Nephron progenitor cell (in vitro differentiated cells): ENCODE measurements at regions not wholly inside any gene's neighbourhood (a gene's known extent, or its start where the extent isn't known, plus 50 kb on each side); places are given as distances from the start of the nearest gene placed in this dataset.
A peak's percentile ranks its signal among the peaks of the same experiment; 100 is the strongest.

ENCODE experiments used
- DNase-seq: peaks from one replicate; pipeline ENCODE4 v3.0.0; 2021
- H3K27ac Mint-ChIP-seq: 2 replicates; pipeline ENCODE4 v1.8.0; 2021; ENCODE audit warnings: mild to moderate bottlenecking, moderate library complexity, mixed read lengths
- H3K27me3 Mint-ChIP-seq: 2 replicates; pipeline ENCODE4 v1.8.0; 2021; ENCODE audit warnings: mild to moderate bottlenecking, low read depth, mixed read lengths; ENCODE audit not compliant: poor library complexity
- H3K36me3 Mint-ChIP-seq: 2 replicates; pipeline ENCODE4 v1.8.0; 2021; ENCODE audit warnings: low read depth, mixed read lengths
- H3K4me1 Mint-ChIP-seq: 2 replicates; pipeline ENCODE4 v1.8.0; 2021; ENCODE audit warnings: mixed read lengths
- H3K4me3 Mint-ChIP-seq: 2 replicates; pipeline ENCODE4 v1.8.0; 2021; ENCODE audit warnings: mild to moderate bottlenecking, moderate library complexity, mixed read lengths
- H3K9me3 Mint-ChIP-seq: 2 replicates; pipeline ENCODE4 v1.8.0; 2021; ENCODE audit warnings: mild to moderate bottlenecking, moderate library complexity, mixed read lengths
- TF ChIP-seq, protein P1 (sequence below): fragments of 200-600 bp; sonication (generic); IDR thresholded peaks from 2 replicates; pipeline ENCODE4 v1.5.0; 2021; ENCODE audit warnings: antibody characterized with exemption

DNA sequence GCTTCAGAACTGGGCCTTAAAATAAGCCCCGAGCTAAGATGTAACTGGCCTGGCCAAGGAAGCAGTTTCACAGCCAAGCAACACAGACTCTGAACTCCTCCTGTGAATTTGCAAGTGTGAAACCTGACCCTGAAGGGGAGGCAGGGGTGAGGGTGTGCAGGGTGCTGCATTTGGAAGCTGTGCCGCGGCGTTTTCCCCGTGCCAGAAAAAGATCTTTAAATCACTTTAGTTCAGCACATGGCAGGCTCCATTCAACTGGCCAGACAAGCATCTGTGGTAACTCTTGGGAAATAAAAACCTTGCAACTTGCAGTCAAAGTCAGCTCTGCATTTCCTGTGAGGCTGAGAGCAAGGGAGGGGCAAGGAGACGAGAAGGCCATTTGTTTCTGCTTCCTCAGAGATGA is 209.3 kb upstream of the SOX11 start:
- peaks cover 5% of the 10 kb centered on the region for H3K36me3 Mint-ChIP-seq
- TF ChIP-seq, protein P1, sequence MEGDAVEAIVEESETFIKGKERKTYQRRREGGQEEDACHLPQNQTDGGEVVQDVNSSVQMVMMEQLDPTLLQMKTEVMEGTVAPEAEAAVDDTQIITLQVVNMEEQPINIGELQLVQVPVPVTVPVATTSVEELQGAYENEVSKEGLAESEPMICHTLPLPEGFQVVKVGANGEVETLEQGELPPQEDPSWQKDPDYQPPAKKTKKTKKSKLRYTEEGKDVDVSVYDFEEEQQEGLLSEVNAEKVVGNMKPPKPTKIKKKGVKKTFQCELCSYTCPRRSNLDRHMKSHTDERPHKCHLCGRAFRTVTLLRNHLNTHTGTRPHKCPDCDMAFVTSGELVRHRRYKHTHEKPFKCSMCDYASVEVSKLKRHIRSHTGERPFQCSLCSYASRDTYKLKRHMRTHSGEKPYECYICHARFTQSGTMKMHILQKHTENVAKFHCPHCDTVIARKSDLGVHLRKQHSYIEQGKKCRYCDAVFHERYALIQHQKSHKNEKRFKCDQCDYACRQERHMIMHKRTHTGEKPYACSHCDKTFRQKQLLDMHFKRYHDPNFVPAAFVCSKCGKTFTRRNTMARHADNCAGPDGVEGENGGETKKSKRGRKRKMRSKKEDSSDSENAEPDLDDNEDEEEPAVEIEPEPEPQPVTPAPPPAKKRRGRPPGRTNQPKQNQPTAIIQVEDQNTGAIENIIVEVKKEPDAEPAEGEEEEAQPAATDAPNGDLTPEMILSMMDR, result no peak
- peaks cover 53% of the 10 kb centered on the region for H3K4me1 Mint-ChIP-seq
- peak overlapping the region; percentile 64 for H3K4me3 Mint-ChIP-seq
- DNase-seq, result peak; percentile 58
- peaks cover 17% of the 10 kb centered on the region for H3K9me3 Mint-ChIP-seq
- peak overlapping the region; percentile 70 for H3K27ac Mint-ChIP-seq
- H3K27me3 Mint-ChIP-seq, result no peaks in the 10 kb centered on the region

DNA sequence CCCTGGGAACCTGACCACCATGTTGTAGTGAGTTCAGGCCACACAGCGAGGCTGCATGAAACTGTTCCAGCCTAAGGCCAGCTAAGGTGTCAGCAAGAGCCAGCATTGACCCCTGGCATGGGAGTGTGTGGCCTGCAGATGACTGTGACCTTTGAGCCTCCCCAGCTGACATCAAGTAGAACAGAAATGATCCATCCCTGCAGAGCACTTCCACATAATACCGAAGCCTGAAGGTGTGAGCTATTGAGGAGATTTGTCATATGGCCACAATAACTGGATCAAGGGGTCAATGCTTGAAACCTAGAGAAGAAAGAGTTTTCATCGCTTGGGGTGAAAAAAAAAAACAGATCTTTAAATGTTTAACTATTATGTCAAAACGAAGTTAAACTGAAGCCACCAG is 207.3 kb upstream of the SOX11 start:
- Mint-ChIP-seq H3K27me3 (peaks cover 3% of the 10 kb centered on the region), H3K4me1 (peaks cover 42% of the 10 kb centered on the region), H3K27ac (no peak overlapping the region), H3K4me3 (no peak overlapping the region), H3K9me3 (peaks cover 22% of the 10 kb centered on the region), H3K36me3 (peaks cover 9% of the 10 kb centered on the region)
- TF ChIP-seq, protein P1, result no peak
- DNase-seq, result no peak

DNA sequence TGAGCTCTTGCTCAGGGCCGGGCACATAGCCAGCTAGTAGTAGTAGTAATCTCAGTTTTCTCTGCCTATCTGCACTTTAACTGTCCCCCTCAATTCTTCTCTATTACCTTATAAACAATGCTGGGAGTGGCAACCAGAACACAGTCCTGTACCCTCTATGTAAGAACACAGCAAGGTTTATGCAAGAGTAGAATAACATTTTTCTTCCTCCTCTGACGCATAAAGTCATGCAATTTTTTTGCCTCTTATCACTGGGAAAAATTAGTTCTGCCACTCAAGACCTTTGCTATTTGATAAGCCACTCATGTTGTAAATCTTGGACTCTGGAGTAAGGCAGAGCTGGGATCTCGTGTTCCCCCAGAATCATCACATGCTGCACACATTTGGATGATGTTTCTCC is 200.7 kb upstream of the SOX11 start:
- peaks cover 8% of the 10 kb centered on the region for H3K9me3 Mint-ChIP-seq
- TF ChIP-seq, protein P1, result no peak
- no peak for DNase-seq
- no peak overlapping the region for H3K4me3 Mint-ChIP-seq
- H3K4me1 Mint-ChIP-seq, result peaks cover 55% of the 10 kb centered on the region
- H3K27me3 Mint-ChIP-seq, result peaks cover 3% of the 10 kb centered on the region
- H3K36me3 Mint-ChIP-seq, result peaks cover 4% of the 10 kb centered on the region
- H3K27ac Mint-ChIP-seq, result no peak overlapping the region

DNA sequence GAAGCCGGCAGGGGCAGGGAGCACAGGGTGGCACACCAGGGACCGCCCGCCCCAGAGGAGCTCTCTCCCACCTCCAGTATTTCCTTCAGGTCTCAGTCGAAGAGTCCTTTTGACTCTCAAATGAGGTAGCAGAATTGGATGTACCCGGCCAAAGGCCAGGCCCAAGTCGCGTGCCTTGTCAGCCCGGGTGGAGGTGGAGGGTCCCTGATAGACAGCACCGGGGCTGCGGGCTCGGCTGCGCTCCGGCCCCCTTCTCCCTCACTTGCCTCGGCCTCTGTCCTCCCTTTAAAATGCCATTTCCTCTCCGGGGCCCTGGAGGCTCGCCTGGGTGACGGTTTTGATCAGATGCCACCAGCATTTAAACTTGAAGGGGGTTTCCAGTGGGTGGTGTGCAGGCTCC is 198.9 kb upstream of the SOX11 start:
- Mint-ChIP-seq H3K27ac (no peak overlapping the region), H3K36me3 (peaks cover 2% of the 10 kb centered on the region), H3K4me3 (no peak overlapping the region), H3K27me3 (peaks cover 1% of the 10 kb centered on the region), H3K9me3 (peaks cover 2% of the 10 kb centered on the region), H3K4me1 (peaks cover 56% of the 10 kb centered on the region)
- TF ChIP-seq, protein P1, result no peak
- no peak for DNase-seq

DNA sequence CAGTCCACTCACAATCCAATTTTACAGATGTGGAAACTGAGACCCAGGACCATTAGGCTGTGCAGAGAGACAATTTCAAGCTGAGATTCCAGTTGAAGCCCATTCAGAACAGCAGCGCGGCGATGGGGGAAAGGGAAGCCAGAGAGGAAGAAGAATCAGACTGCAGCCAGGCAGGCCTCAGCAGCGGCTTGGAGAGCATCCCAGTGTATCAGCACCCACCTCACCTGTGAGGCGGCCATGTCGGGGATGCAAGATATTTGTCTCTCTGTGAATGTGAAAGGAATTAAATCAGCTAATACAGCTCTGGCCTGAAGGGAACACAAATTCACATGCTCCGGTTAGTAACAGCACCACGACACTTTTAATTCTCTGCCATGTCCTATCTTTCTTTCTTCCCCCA is 198.0 kb upstream of the SOX11 start:
- TF ChIP-seq, protein P1, result no peak
- Mint-ChIP-seq H3K27me3 (no peaks in the 10 kb centered on the region), H3K4me3 (no peak overlapping the region), H3K27ac (no peak overlapping the region), H3K36me3 (no peaks in the 10 kb centered on the region), H3K4me1 (peaks cover 56% of the 10 kb centered on the region), H3K9me3 (no peaks in the 10 kb centered on the region)
- DNase-seq, result no peak

DNA sequence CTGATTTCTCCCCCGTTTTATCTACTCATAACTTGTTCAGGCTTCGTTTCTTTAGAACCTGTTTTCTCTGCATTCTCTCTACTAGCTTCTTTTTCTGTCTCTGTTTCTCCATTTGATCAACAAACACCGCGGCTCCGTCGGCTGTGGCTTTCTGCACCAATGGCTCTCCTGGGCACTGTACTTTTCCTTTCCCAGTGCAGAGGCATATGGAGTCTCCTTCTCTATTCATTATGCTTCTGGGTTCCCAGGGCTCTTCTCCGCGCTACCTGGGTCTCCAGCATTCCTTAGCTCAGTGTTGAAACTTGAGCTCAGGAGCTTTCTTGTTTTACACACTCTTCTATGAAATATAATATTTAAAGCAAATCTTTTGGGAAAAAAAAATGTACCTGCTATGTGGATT is 196.6 kb upstream of the SOX11 start:
- Mint-ChIP-seq H3K4me1 (peaks cover 56% of the 10 kb centered on the region), H3K36me3 (no peaks in the 10 kb centered on the region), H3K27me3 (no peaks in the 10 kb centered on the region), H3K4me3 (no peak overlapping the region), H3K9me3 (no peaks in the 10 kb centered on the region), H3K27ac (no peak overlapping the region)
- DNase-seq, result no peak
- TF ChIP-seq, protein P1, result no peak
